ENCODE measurements at regions not wholly inside any gene's neighbourhood (a gene's known extent, or its start where the extent isn't known, plus 50 kb on each side); places are given as distances from the start of the nearest gene placed in this dataset.
A peak's percentile ranks its signal among the peaks of the same experiment; 100 is the strongest.
"Not testable (repeated sequence)": the region's sequence is repeated elsewhere in the genome, so short reads cannot be mapped to it uniquely, and the experiment has no call there.

DNA sequence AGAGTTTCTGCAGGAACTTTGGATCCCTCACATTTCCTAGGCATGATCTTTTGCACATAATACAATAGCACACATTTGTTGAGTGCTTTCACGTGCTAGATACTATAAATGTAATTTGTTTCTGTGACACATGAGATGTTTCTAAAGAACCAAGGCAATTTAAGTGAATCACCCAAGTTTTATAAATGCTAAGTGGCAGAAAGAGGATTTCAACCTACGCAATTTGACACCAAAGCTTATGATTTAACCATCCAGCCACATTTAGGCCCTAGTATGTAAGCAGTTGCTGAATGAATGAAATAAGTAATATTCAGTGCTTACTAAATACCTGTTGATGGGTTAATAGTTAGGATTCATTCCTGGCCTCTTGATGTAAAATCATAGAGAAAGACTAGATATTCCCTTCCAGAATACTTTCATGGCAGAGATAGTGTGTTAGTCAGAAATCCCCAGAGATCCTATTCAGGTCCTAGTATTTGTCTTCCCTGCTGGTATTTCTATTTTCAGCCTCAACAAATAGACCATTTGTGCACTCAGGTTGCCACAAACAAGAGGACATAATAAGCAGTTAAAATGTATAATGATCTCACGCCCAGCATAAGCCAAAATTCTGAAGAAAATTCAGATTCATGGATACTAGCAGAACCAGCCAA is 572.6 kb downstream of the IPMK start:
- in situ Hi-C loops (cut with HindIII; ENCODE audit: low pct_unique_long_range_greater_than_20kb, low sequenced_read_pairs): no loop called here
- TF ChIP-seq JUND (IDR thresholded peaks at IDR 0.05; ENCODE audit: low read depth): no peak
- DNase-seq (ENCODE audit: low read depth in 1 of 2, low spot score in 1 of 2): no peak

DNA sequence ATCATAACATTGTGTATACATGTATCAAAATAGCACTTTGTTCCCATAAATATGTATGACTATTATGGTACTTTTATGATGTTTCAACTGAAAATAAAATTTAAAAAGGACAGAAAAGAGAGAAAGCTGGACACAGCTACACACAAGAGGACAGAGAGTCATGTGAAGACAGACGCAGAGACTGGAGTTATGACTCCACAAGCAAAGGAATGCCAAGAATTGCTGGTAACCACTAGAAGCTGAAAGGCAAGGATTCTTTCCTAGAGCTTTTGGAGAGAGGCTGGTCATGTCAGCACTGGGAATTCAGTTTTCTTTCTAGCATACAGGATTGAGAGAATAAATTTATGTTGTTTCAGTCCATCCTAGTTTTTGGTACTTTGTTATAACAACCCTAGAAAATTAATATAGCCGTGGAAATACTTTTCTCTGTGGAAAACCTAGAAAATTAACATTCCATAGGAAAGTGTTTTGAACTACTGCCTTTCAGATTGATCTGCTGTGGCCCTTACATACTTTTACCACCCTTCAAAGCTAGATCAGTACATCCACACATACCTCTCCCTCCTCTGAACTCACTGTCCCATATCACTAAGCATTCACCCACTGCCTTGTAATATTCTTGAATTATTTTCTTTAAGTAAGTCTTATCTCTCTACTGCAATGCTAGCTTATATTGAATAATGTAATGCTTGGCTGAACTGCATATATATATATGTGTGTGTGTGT is 575.3 kb downstream of the IPMK start:
- DNase-seq (ENCODE audit: low read depth in 1 of 2, low spot score in 1 of 2): peak in 1 of 2 experiments; percentile 83
- no peak for TF ChIP-seq JUND (IDR thresholded peaks at IDR 0.05; ENCODE audit: low read depth)
- in situ Hi-C loops (cut with HindIII; ENCODE audit: low pct_unique_long_range_greater_than_20kb, low sequenced_read_pairs): no loop called here

DNA sequence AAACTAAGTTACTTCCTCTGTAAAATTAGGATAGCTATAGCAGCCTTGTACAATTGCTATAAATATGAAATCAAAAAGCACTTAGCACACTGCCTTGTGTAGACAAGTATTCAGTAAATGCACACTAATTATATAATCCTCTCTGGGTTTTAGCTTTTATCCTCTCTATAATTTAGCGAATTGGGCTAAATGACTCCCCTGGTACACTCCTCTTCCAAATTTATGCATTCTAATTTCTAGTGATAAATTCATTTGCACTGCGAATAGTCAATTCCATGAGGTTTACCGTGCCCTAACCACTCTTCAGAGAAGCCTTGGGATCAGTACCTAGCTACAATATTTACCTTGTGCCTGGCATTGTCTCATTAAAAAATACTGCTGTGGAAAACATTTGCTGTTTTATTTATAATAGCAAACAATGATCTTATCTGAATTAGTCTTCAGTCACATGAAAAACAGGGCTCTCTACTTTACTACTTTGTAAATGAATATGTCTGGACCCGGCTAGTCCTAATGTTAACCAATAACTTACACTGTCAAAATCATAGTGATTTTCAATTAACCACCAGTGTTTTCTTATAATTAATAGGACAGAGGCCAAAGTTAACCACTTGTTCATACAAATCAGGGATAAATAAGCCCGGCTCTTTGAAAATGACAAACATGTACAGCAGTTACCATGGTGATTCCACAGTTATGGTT is 577.9 kb downstream of the IPMK start:
- in situ Hi-C loops (cut with HindIII; ENCODE audit: low pct_unique_long_range_greater_than_20kb, low sequenced_read_pairs): no loop called here
- no peak for TF ChIP-seq JUND (IDR thresholded peaks at IDR 0.05; ENCODE audit: low read depth)
- DNase-seq (ENCODE audit: low read depth in 1 of 2, low spot score in 1 of 2): peak; percentile 4 to 33

DNA sequence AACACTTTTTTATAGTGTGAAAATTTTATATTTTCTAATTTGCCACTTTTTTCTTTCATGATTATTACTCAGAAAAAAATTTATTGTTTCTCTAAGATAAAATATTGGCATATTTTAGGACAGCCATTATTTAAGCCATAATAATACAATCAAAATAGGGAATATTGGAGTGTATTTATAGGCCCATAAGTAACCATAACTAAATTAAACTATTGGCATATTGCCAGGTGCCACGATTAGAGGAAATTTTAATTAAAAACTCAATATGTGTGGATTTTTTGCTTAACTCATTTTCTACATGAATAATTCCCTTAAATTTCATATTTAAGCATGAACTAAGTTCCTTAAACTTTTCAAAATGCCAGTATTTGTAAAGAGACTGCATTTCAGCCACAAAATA is 587.8 kb downstream of the IPMK start:
- TF ChIP-seq JUND (IDR thresholded peaks at IDR 0.05; ENCODE audit: low read depth): no peak
- in situ Hi-C loops (cut with HindIII; ENCODE audit: low pct_unique_long_range_greater_than_20kb, low sequenced_read_pairs): no loop called here
- no peak for DNase-seq (ENCODE audit: low read depth in 1 of 2, low spot score in 1 of 2)

DNA sequence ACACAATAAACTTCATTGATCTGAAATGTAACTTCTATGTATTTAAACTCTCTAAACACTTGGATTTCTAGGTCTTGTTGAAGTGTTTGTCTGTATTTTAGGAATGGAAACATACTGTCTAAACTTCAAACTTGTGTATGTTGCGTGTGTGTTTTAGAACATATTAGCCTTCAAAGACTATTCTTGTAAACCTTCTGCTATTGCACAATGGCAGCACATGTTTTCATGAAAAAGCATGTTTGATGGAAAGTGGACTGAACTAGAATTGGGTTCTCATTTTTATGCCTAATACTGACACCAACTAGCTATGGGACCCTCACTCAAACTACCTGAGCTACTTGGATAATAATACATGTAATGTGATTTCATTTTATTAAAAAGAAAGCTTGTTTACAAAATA is 592.6 kb downstream of the IPMK start:
- in situ Hi-C loops (cut with HindIII; ENCODE audit: low pct_unique_long_range_greater_than_20kb, low sequenced_read_pairs): no loop called here
- DNase-seq (ENCODE audit: low read depth in 1 of 2, low spot score in 1 of 2): no peak
- no peak for TF ChIP-seq JUND (IDR thresholded peaks at IDR 0.05; ENCODE audit: low read depth)

DNA sequence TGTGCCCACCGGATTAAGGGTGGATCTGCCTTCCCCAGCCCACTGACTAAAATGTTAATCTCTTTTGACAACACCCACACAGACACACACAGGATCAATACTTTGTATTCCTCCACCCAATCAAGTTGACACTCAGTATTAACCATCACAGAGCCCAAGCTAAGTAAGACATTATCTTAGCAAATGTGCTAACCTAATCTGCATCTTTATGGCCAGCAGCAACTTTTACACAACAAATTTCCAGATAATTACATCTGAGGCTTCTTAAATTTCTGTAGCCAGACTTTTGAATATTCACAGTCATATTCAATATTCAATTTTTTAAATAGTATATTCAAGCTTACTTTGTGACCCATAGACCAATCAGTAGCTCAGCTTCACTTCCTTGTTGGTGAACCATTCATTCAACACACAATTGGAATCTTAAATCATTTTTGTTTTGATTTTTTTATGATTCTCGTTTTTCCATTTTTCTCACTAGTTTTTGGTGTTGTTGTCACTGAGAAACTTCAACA is 594.2 kb downstream of the IPMK start:
- no peak for TF ChIP-seq JUND (IDR thresholded peaks at IDR 0.05; ENCODE audit: low read depth)
- in situ Hi-C loops (cut with HindIII; ENCODE audit: low pct_unique_long_range_greater_than_20kb, low sequenced_read_pairs): no loop called here
- DNase-seq (ENCODE audit: low read depth in 1 of 2, low spot score in 1 of 2): no peak

DNA sequence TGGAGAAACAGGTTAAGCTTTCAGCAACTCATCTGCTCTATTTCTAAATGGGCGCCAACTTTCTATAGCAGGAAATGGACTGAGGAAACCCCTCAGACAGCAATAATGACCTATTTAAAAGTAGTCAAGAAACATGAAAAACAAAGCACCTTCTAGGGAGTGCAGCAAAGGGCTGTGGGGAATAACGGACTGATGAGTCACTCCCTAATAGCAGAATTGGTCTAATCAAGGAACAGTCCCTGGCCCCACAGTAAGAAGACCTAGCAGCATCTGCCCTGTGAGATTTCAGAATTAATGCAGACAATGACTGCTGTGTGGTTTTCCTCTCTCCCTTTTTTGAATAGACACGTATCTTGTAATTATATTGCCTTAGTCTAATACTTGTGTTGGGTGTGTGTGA is 602.9 kb downstream of the IPMK start:
- no peak for DNase-seq (ENCODE audit: low read depth in 1 of 2, low spot score in 1 of 2)
- in situ Hi-C loops (cut with HindIII; ENCODE audit: low pct_unique_long_range_greater_than_20kb, low sequenced_read_pairs): no loop called here
- TF ChIP-seq JUND (IDR thresholded peaks at IDR 0.05; ENCODE audit: low read depth): no peak

DNA sequence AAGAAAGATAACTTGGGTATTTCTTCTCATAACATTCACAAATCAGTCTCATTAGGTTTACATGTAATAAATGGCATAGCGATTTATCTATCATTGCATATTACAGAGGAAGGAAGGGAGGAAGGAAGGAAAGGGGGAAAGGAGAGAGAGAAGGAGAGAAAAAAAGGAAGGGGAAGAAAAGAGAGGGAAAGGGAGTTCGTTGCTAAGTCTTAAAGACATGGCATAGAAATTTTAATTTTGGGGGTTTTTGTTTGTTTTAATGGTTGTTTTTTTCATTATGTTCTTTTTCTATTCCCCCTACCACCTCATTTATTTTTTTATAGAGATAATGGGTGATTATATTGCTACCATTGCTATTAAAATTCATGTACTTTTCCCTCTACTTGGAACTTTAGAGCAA is 604.3 kb downstream of the IPMK start:
- TF ChIP-seq JUND (IDR thresholded peaks at IDR 0.05; ENCODE audit: low read depth): no peak
- DNase-seq (ENCODE audit: low read depth in 1 of 2, low spot score in 1 of 2): no peak
- in situ Hi-C loops (cut with HindIII; ENCODE audit: low pct_unique_long_range_greater_than_20kb, low sequenced_read_pairs): no loop called here

DNA sequence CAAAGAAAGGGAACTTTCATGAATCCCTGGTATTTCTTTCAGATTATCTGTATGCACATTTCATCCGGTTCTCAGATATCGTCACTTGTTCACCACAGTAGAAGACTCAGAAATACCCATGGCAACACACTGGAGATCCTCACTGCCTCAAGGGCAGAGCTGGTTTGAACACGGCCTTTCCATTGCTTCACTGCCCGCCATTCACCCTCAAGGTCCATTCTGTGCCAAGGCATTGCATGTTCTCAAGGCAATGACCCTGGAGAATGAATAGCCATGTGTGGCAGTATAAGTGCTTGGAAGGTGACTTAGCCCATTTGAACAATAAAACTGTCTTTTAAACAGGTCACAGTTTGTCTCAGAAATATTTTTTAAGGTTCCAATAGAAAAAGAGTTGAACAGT is 606.5 kb downstream of the IPMK start:
- in situ Hi-C loops (cut with HindIII; ENCODE audit: low pct_unique_long_range_greater_than_20kb, low sequenced_read_pairs): no loop called here
- DNase-seq (ENCODE audit: low read depth in 1 of 2, low spot score in 1 of 2): peak in 1 of 2 experiments; percentile 12
- no peak for TF ChIP-seq JUND (IDR thresholded peaks at IDR 0.05; ENCODE audit: low read depth)

DNA sequence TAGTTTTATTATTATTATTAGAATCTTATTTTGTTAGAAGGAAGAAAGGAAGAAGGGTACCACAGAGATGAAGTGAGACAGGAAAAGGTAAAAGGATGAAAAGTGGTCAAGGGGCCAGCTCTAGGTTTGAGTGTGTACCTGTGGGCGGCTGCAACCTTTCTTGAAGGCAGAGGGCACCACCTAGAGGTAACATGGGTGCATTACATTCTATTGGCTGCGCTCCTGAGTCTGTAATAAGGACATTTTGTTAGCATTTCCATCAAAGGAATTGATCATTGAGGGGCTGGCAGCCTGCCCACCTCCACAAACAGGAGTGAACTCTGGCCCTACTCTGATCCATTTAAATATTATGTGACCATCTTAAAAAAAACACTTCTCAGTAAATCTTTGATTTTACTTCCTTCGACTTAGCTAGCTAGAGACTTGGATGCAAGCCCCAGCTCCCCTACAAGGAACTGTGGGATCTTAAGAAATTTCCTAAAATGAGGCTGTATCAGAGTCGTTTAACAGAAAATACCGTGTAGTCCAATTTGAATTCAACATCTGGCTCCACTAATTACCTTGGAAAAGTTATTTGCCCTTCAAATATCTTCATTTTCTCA is 610.4 kb downstream of the IPMK start:
- in situ Hi-C loops (cut with HindIII; ENCODE audit: low pct_unique_long_range_greater_than_20kb, low sequenced_read_pairs): no loop called here

DNA sequence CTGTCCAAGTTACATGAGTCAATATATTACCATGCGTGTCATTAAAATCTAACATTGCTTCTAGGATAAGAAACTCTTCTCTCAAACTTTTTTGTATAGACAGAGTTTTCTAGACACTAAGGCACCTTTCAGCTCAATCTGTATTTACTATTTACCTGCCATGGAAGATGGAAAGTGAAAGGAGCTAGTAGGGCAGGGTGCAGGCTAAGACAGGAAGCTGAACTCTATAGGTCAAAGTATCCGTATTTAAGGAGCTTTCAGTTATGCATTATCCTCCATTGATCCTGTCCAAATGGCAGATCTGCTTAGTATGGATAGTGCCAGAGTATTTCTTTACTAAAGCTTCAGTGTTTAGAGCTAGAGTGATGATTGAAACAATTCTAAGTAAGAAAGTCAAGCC is 612.8 kb downstream of the IPMK start:
- in situ Hi-C loops (cut with HindIII; ENCODE audit: low pct_unique_long_range_greater_than_20kb, low sequenced_read_pairs): no loop called here
- no peak for TF ChIP-seq JUND (IDR thresholded peaks at IDR 0.05; ENCODE audit: low read depth)
- no peak for DNase-seq (ENCODE audit: low read depth in 1 of 2, low spot score in 1 of 2)

More for the DNA sequence above, 610.4 kb downstream of the IPMK start:
- TF ChIP-seq JUND (IDR thresholded peaks at IDR 0.05; ENCODE audit: low read depth): no peak
- DNase-seq (ENCODE audit: low read depth in 1 of 2, low spot score in 1 of 2): peak; percentile 27 to 83

DNA sequence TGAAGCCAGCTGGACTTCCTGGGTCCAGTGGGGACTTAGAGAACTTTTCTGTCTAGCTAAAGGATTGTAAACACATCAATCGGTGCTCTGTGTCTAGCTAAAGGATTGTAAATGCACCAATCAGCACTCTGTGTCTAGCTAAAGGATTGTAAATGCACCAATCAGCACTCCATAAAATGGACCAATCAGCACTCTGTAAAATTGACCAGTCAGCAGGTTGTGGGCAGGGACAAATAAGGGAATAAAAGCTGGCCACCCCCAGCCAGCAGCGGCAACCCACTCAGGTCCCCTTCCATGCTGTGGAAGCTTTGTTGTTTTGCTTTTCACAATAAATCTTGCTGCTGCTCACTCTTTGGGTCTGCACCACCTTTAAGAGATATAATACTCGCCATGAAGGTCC is 622.6 kb downstream of the IPMK start:
- in situ Hi-C loops (cut with HindIII; ENCODE audit: low pct_unique_long_range_greater_than_20kb, low sequenced_read_pairs): not testable (repeated sequence)

DNA sequence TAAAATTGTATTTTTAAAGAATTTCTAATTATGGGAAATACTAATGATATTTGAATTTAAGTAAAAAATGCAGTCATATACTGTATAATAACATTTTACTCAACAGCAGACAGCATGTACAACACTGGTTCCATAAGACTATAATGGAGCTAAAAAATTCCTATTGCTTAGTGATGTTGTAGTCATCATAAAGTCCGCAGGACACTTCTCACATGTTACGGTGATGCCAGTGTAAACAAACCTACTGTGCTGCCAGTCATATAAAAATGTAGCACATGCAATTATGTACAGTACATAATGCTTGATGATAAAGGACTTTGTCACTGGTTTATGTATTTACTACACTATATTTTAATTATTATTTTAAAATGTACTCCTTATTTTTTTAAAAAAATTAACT is 629.3 kb downstream of the IPMK start:
- DNase-seq (ENCODE audit: low read depth in 1 of 2, low spot score in 1 of 2): no peak
- in situ Hi-C loops (cut with HindIII; ENCODE audit: low pct_unique_long_range_greater_than_20kb, low sequenced_read_pairs): no loop called here
- no peak for TF ChIP-seq JUND (IDR thresholded peaks at IDR 0.05; ENCODE audit: low read depth)

More for the DNA sequence above, 622.6 kb downstream of the IPMK start:
- not testable (repeated sequence) for DNase-seq (ENCODE audit: low read depth in 1 of 2, low spot score in 1 of 2)

Measured in T47D (cell line).